Liver (tissue), 8 donors: ENCODE measurements at regions not wholly inside any gene's neighbourhood (a gene's known extent, or its start where the extent isn't known, plus 50 kb on each side); places are given as distances from the start of the nearest gene placed in this dataset.

Experiments used
- DNase-seq: peaks from one replicate; pipeline ENCODE4 v3.0.0-alpha.2; 2017; ENCODE audit warnings: low spot score
- H3K27ac ChIP-seq, 2 donors: one replicate each; pipeline ENCODE4 v1.7.0; 2013; ENCODE audit warnings: inconsistent platforms in 2 of 2, low read length in 2 of 2, control low read depth in 1 of 2, low read depth in 1 of 2, mild to moderate bottlenecking in 1 of 2
- H3K27me3 ChIP-seq, 4 donors: one replicate each; pipeline versions ENCODE4 v1.6.1 to v1.7.0; 2013; ENCODE audit warnings: low read length in 3 of 4, inconsistent platforms in 1 of 4, mild to moderate bottlenecking in 1 of 4, moderate library complexity in 1 of 4; ENCODE audit not compliant: control insufficient read depth in 4 of 4, insufficient read depth in 4 of 4
- H3K36me3 ChIP-seq, 4 donors: one replicate each; pipeline versions ENCODE4 v1.6.1 to v1.7.0; 2013; ENCODE audit warnings: low read length in 3 of 4, mild to moderate bottlenecking in 3 of 4, low read depth in 1 of 4, moderate library complexity in 1 of 4; ENCODE audit not compliant: control insufficient read depth in 4 of 4, insufficient read depth in 3 of 4
- H3K4me1 ChIP-seq, 4 donors: one replicate each; pipeline versions ENCODE4 v1.6.1 to v1.7.0; 2013; ENCODE audit warnings: low read length in 3 of 4, mild to moderate bottlenecking in 3 of 4, moderate library complexity in 1 of 4; ENCODE audit not compliant: control insufficient read depth in 4 of 4, insufficient read depth in 4 of 4
- H3K4me3 ChIP-seq, 3 donors: one replicate each; pipeline versions ENCODE4 v1.6.1 to v1.7.0; 2013; ENCODE audit warnings: low read length in 3 of 3, control low read depth in 1 of 3, low read depth in 1 of 3, mild to moderate bottlenecking in 1 of 3
- H3K9ac ChIP-seq, 2 donors: one replicate each; pipeline ENCODE4 v1.7.0; 2013; ENCODE audit warnings: low read length in 2 of 2, mild to moderate bottlenecking in 2 of 2, moderate library complexity in 2 of 2, control low read depth in 1 of 2, low read depth in 1 of 2
- H3K9me3 ChIP-seq, 4 donors: one replicate each; pipeline versions ENCODE4 v1.6.1 to v1.7.0; 2013; ENCODE audit warnings: low read length in 3 of 4; ENCODE audit not compliant: control insufficient read depth in 4 of 4
- ATF3 ChIP-seq: IDR thresholded peaks from 2 replicates; pipeline ENCODE4 v1.6.1; 2016; ENCODE audit warnings: antibody characterized with exemption
- CTCF ChIP-seq: fragments of 150-350 bp; IDR thresholded peaks from 2 replicates; pipeline ENCODE4 v1.5.1; 2017; ENCODE audit warnings: improper control_type of control experiment, low read depth, low read length; ENCODE audit not compliant: missing input control
- EGR1 ChIP-seq, 2 donors: IDR thresholded peaks; 2 replicates each; pipeline ENCODE4 v1.6.1; 2016 to 2018; ENCODE audit warnings: antibody characterized with exemption in 2 of 2, low read depth in 2 of 2
- FOXA1 ChIP-seq: IDR thresholded peaks from 2 replicates; pipeline ENCODE4 v1.6.1; 2016; ENCODE audit warnings: antibody characterized with exemption
- FOXA2 ChIP-seq: IDR thresholded peaks from 2 replicates; pipeline ENCODE4 v1.6.1; 2016; ENCODE audit warnings: antibody characterized with exemption
- GABPA ChIP-seq, 2 donors: IDR thresholded peaks in 1 of 2; conservative IDR thresholded peaks in 1 of 2; 2 replicates each; pipeline ENCODE4 v1.6.1; 2016; ENCODE audit warnings: antibody characterized with exemption in 2 of 2, mild to moderate bottlenecking in 1 of 2, moderate library complexity in 1 of 2
- HNF4A ChIP-seq, 2 donors: conservative IDR thresholded peaks; 2 replicates each; pipeline ENCODE4 v1.6.1; 2016; ENCODE audit warnings: antibody characterized with exemption in 2 of 2, mild to moderate bottlenecking in 2 of 2
- HNF4G ChIP-seq: IDR thresholded peaks from 2 replicates; pipeline ENCODE4 v1.6.1; 2016; ENCODE audit warnings: antibody characterized with exemption
- JUND ChIP-seq, 2 donors: IDR thresholded peaks; 2 replicates each; pipeline ENCODE4 v1.6.1; 2016; ENCODE audit warnings: antibody characterized with exemption in 2 of 2
- MAX ChIP-seq: IDR thresholded peaks from 2 replicates; pipeline ENCODE4 v1.6.1; 2016; ENCODE audit warnings: antibody characterized with exemption
- NR2F2 ChIP-seq: IDR thresholded peaks from 2 replicates; pipeline ENCODE4 v1.6.1; 2016; ENCODE audit warnings: antibody characterized with exemption
- RAD21 ChIP-seq, 2 donors: IDR thresholded peaks; 2 replicates each; pipeline ENCODE4 v1.6.1; 2016; ENCODE audit warnings: antibody characterized with exemption in 2 of 2, mild to moderate bottlenecking in 2 of 2
- REST ChIP-seq: IDR thresholded peaks from 2 replicates; pipeline ENCODE4 v1.6.1; 2016; ENCODE audit warnings: antibody characterized with exemption, mild to moderate bottlenecking
- RXRA ChIP-seq, 2 donors: IDR thresholded peaks; 2 replicates each; pipeline ENCODE4 v1.6.1; 2017 to 2018; ENCODE audit warnings: antibody characterized with exemption in 2 of 2, mild to moderate bottlenecking in 1 of 2
- SP1 ChIP-seq: IDR thresholded peaks from 2 replicates; pipeline ENCODE4 v1.6.1; 2018; ENCODE audit warnings: antibody characterized with exemption, mild to moderate bottlenecking
- TAF1 ChIP-seq: conservative IDR thresholded peaks from 2 replicates; pipeline ENCODE4 v1.6.1; 2016; ENCODE audit warnings: antibody characterized with exemption, mild to moderate bottlenecking
- YY1 ChIP-seq: IDR thresholded peaks from 2 replicates; pipeline ENCODE4 v1.6.1; 2016; ENCODE audit warnings: antibody characterized with exemption, mild to moderate bottlenecking
- ZBTB33 ChIP-seq: IDR thresholded peaks from 2 replicates; pipeline ENCODE4 v1.6.1; 2016; ENCODE audit warnings: antibody characterized with exemption
- WGBS: extraction: QIAGEN DNeasy Blood & Tissue Kit; methylation state at CpG from one replicate; pipeline ENCODE4 v1.1.7; 2013; 5-methylcytosine and 5-hydroxymethylcytosine counted together
- donor health status: healthy.
- donor health status: healthy.
- donor health status: healthy.
- donor health status: healthy.
- donor health status: healthy.

GRCh38 chr2:84286878-84287277 lies 172.2 kb downstream of the SUCLG1 start:
- H3K9ac ChIP-seq, result no peak overlapping the region
- H3K4me3 ChIP-seq, result no peak overlapping the region
- H3K4me1 ChIP-seq, result no peaks in the 10 kb centered on the region
- TF ChIP-seq GABPA (IDR thresholded peaks at IDR 0.05 in 1 of 2, conservative IDR thresholded peaks at IDR 0.05 in 1 of 2) (no peak), SP1 (no peak), TAF1 (no peak), RXRA (IDR thresholded peaks at IDR 0.05) (no peak), YY1 (no peak), ATF3 (no peak), ZBTB33 (no peak), MAX (no peak), RAD21 (IDR thresholded peaks at IDR 0.05) (no peak), HNF4A (conservative IDR thresholded peaks at IDR 0.05) (no peak), HNF4G (no peak), REST (no peak), CTCF (no peak), FOXA2 (no peak), NR2F2 (no peak), EGR1 (IDR thresholded peaks at IDR 0.05; ENCODE audit: low read depth in 2 of 2) (no peak), JUND (IDR thresholded peaks at IDR 0.05) (no peak), FOXA1 (no peak)
- DNase-seq, result no peak
- no peaks in the 10 kb centered on the region for H3K9me3 ChIP-seq
- 81% methylated on average over 4 of the region's 4 CpGs for WGBS
- no peak overlapping the region for H3K27ac ChIP-seq
- peaks cover 0 to 2% (median 0%) of the 10 kb centered on the region in 4 donors for H3K27me3 ChIP-seq
- no peaks in the 10 kb centered on the region for H3K36me3 ChIP-seq
